Esophagus squamous epithelium (tissue), 4 donors: ENCODE measurements at regions not wholly inside any gene's neighbourhood (a gene's known extent, or its start where the extent isn't known, plus 50 kb on each side); places are given as distances from the start of the nearest gene placed in this dataset.

Source experiments
- POLR2A ChIP-seq, 4 donors: fragments of 450-650 bp; IDR thresholded peaks; one replicate each; pipeline ENCODE4 v1.6.1; 2017; ENCODE audit warnings: antibody characterized with exemption in 4 of 4, mild to moderate bottlenecking in 4 of 4, moderate library complexity in 3 of 4
- TF ChIP-seq, protein P1 (sequence below), 6 experiments: fragments of 450-650 bp in 4 of 6; fragments of 200-600 bp in 2 of 6; sonication (generic) in 2 of 6; IDR thresholded peaks; one replicate each; pipeline ENCODE4 v1.5.1; 2016 to 2019; ENCODE audit warnings: antibody characterized with exemption in 6 of 6, mild to moderate bottlenecking in 4 of 6, moderate library complexity in 4 of 6

- no peak for TF ChIP-seq POLR2A (IDR thresholded peaks at IDR 0.05)
- TF ChIP-seq, protein P1, sequence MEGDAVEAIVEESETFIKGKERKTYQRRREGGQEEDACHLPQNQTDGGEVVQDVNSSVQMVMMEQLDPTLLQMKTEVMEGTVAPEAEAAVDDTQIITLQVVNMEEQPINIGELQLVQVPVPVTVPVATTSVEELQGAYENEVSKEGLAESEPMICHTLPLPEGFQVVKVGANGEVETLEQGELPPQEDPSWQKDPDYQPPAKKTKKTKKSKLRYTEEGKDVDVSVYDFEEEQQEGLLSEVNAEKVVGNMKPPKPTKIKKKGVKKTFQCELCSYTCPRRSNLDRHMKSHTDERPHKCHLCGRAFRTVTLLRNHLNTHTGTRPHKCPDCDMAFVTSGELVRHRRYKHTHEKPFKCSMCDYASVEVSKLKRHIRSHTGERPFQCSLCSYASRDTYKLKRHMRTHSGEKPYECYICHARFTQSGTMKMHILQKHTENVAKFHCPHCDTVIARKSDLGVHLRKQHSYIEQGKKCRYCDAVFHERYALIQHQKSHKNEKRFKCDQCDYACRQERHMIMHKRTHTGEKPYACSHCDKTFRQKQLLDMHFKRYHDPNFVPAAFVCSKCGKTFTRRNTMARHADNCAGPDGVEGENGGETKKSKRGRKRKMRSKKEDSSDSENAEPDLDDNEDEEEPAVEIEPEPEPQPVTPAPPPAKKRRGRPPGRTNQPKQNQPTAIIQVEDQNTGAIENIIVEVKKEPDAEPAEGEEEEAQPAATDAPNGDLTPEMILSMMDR (IDR thresholded peaks at IDR 0.05) = no peak
Observed at GRCh38 chr17:68789203-68789962, 165.8 kb downstream of the ABCA8 start.
